CD14-positive monocyte (primary cell): ENCODE measurements at regions not wholly inside any gene's neighbourhood (a gene's known extent, or its start where the extent isn't known, plus 50 kb on each side); places are given as distances from the start of the nearest gene placed in this dataset.

Source experiments
- DNase-seq, 3 donors: peaks; one replicate each; pipeline ENCODE4 v3.0.0-alpha.2; 2011 to 2022
- H2AFZ ChIP-seq: 2 replicates; pipeline ENCODE4 v1.6.0; 2012; ENCODE audit warnings: mild to moderate bottlenecking, low read depth, low read length, inconsistent platforms; ENCODE audit not compliant: insufficient read depth, poor library complexity, severe bottlenecking
- H3K27ac ChIP-seq, 2 donors: 1 replicate in 1 of 2; 2 replicates in 1 of 2; pipeline ENCODE4 v1.5.1; 2012 to 2013; ENCODE audit warnings: low read length in 2 of 2, control low read depth in 1 of 2, inconsistent platforms in 1 of 2, low read depth in 1 of 2, mild to moderate bottlenecking in 1 of 2
- H3K27me3 ChIP-seq, 2 donors: one replicate each; pipeline versions ENCODE4 v1.6.0 to v1.6.1; 2011 to 2013; ENCODE audit warnings: low read length in 2 of 2; ENCODE audit not compliant: control insufficient read depth in 2 of 2, insufficient read depth in 2 of 2
- H3K36me3 ChIP-seq, 2 donors: replicated peaks in 1 of 2; 1 replicate in 1 of 2; 2 replicates in 1 of 2; pipeline versions ENCODE4 v1.5.1 to v1.6.1; 2012 to 2013; ENCODE audit warnings: low read length in 2 of 2, control low read depth in 1 of 2, inconsistent platforms in 1 of 2, mild to moderate bottlenecking in 1 of 2; ENCODE audit not compliant: insufficient read depth in 2 of 2, control insufficient read depth in 1 of 2
- H3K4me1 ChIP-seq, 2 donors: 1 replicate in 1 of 2; 2 replicates in 1 of 2; pipeline versions ENCODE4 v1.5.1 to v1.6.1; 2012 to 2013; ENCODE audit warnings: low read length in 2 of 2, control low read depth in 1 of 2, inconsistent platforms in 1 of 2, mild to moderate bottlenecking in 1 of 2, moderate library complexity in 1 of 2; ENCODE audit not compliant: insufficient read depth in 2 of 2, control insufficient read depth in 1 of 2
- H3K4me2 ChIP-seq: replicated peaks from 2 replicates; pipeline ENCODE3; 2012; ENCODE audit warnings: low read length, moderate library complexity, mild to moderate bottlenecking; ENCODE audit not compliant: poor library complexity, severe bottlenecking; ENCODE audit errors: extremely low read depth
- H3K4me3 ChIP-seq, 3 experiments: fragments of 200-600 bp in 1 of 3; sonication (generic) in 1 of 3; replicated peaks in 1 of 3; 1 replicate in 2 of 3; 2 replicates in 1 of 3; pipeline ENCODE4 v1.5.1; 2011 to 2013; ENCODE audit warnings: low read length in 3 of 3, mild to moderate bottlenecking in 3 of 3, control low read depth in 2 of 3, low read depth in 2 of 3, inconsistent platforms in 1 of 3, moderate library complexity in 1 of 3
- H3K79me2 ChIP-seq: 2 replicates; pipeline ENCODE4 v1.6.0; 2012; ENCODE audit warnings: mild to moderate bottlenecking, control low read depth, inconsistent platforms, low read length, moderate library complexity; ENCODE audit not compliant: insufficient read depth
- H3K9ac ChIP-seq: 2 replicates; pipeline ENCODE4 v1.6.0; 2017; ENCODE audit warnings: low read length, mild to moderate bottlenecking; ENCODE audit not compliant: insufficient read depth, poor library complexity, severe bottlenecking
- H3K9me3 ChIP-seq, 2 donors: replicated peaks in 1 of 2; 1 replicate in 1 of 2; 2 replicates in 1 of 2; pipeline versions ENCODE4 v1.5.1 to v1.6.1; 2012 to 2013; ENCODE audit warnings: low read length in 2 of 2, control low read depth in 1 of 2; ENCODE audit not compliant: control insufficient read depth in 1 of 2, insufficient read depth in 1 of 2
- H4K20me1 ChIP-seq: 2 replicates; pipeline ENCODE4 v1.6.0; 2012; ENCODE audit warnings: mild to moderate bottlenecking, low read length, control low read depth, moderate library complexity; ENCODE audit not compliant: insufficient read depth
- H3K27ac Mint-ChIP-seq, 7 donors: one replicate each; pipeline ENCODE4 v1.8.0; 2020; ENCODE audit warnings: mild to moderate bottlenecking in 7 of 7, mixed read lengths in 7 of 7, moderate library complexity in 6 of 7, inconsistent platforms in 2 of 7
- H3K27me3 Mint-ChIP-seq, 3 donors: one replicate each; pipeline ENCODE4 v1.8.0; 2021 to 2022; ENCODE audit warnings: low read depth in 3 of 3, mild to moderate bottlenecking in 3 of 3, mixed read lengths in 3 of 3, moderate library complexity in 3 of 3, inconsistent platforms in 1 of 3
- H3K36me3 Mint-ChIP-seq, 2 donors: one replicate each; pipeline ENCODE4 v1.8.0; 2020; ENCODE audit warnings: mixed read lengths in 2 of 2, inconsistent platforms in 1 of 2, mild to moderate bottlenecking in 1 of 2
- H3K4me1 Mint-ChIP-seq: one replicate; pipeline ENCODE4 v1.8.0; 2020; ENCODE audit warnings: mild to moderate bottlenecking, mixed read lengths
- H3K4me3 Mint-ChIP-seq, 2 donors: one replicate each; pipeline ENCODE4 v1.8.0; 2020; ENCODE audit warnings: mild to moderate bottlenecking in 2 of 2, mixed read lengths in 2 of 2, moderate library complexity in 1 of 2
- H3K9me3 Mint-ChIP-seq, 7 donors: one replicate each; pipeline ENCODE4 v1.8.0; 2020 to 2022; ENCODE audit warnings: mixed read lengths in 7 of 7, mild to moderate bottlenecking in 6 of 7, moderate library complexity in 6 of 7, inconsistent platforms in 2 of 7
- CTCF ChIP-seq: fragments of 200-600 bp; IDR thresholded peaks from one replicate; pipeline ENCODE4 v1.8.0; 2022; ENCODE audit warnings: antibody characterized with exemption, mild to moderate bottlenecking
- WGBS: methylation state at CpG from one replicate; pipeline ENCODE4 v1.1.5; 2013; ENCODE audit warnings: missing lambda C conversion rate; ENCODE audit not compliant: insufficient coverage; 5-methylcytosine and 5-hydroxymethylcytosine counted together
- intact Hi-C, 2 donors: fragments of 100-400 bp; cut with micrococcal nuclease; formaldehyde crosslinking; loops; one replicate each; pipeline versions ENCODE4 v1.15.0 to v1.15.1; 2023

- Histone ChIP-seq H3K4me3 (no peak overlapping the region), H3K9ac (no peak overlapping the region), H3K27me3 (no peaks in the 10 kb centered on the region), H3K27ac (no peak overlapping the region), H3K4me1 (no peaks in the 10 kb centered on the region), H3K36me3 (no peaks in the 10 kb centered on the region), H3K4me2 (no peak overlapping the region), H4K20me1 (no peaks in the 10 kb centered on the region), H3K9me3 (peaks cover 0 to 7% of the 10 kb centered on the region in 2 donors), H3K79me2 (no peaks in the 10 kb centered on the region), H2AFZ (no peak overlapping the region)
- WGBS = 88% methylated on average over 1 of the region's 2 CpGs
- no peak for DNase-seq
- intact Hi-C loops = no loop called here
- peaks cover 0 to 6% (median 0%) of the 10 kb centered on the region in 7 donors for H3K9me3 Mint-ChIP-seq
- no peak overlapping the region for H3K4me3 Mint-ChIP-seq
- no peak overlapping the region for H3K27ac Mint-ChIP-seq
- no peaks in the 10 kb centered on the region for H3K36me3 Mint-ChIP-seq
- H3K27me3 Mint-ChIP-seq = peaks cover 2 to 4% (median 2%) of the 10 kb centered on the region in 3 donors
- no peaks in the 10 kb centered on the region for H3K4me1 Mint-ChIP-seq
- TF ChIP-seq CTCF = no peak
Measured at GRCh38 chr10:128642502-128642901, 516.3 kb upstream of the MKI67 start.

- H3K36me3 ChIP-seq = no peaks in the 10 kb centered on the region
- TF ChIP-seq CTCF = no peak
- H2AFZ ChIP-seq = no peak overlapping the region
- H3K4me1 ChIP-seq = no peaks in the 10 kb centered on the region
- H3K4me2 ChIP-seq = no peak overlapping the region
- Mint-ChIP-seq H3K4me3 (no peak overlapping the region), H3K36me3 (no peaks in the 10 kb centered on the region), H3K27ac (no peak overlapping the region), H3K27me3 (peaks cover under 1 to 4% (median 2%) of the 10 kb centered on the region in 3 donors), H3K9me3 (peaks cover 0 to 6% (median 0%) of the 10 kb centered on the region in 7 donors), H3K4me1 (no peaks in the 10 kb centered on the region)
- H4K20me1 ChIP-seq = no peaks in the 10 kb centered on the region
- H3K27me3 ChIP-seq = no peaks in the 10 kb centered on the region
- DNase-seq = no peak
- no peak overlapping the region for H3K27ac ChIP-seq
- no CpG with 5 or more reads among the region's 1 CpG for WGBS
- H3K9ac ChIP-seq = no peak overlapping the region
- H3K79me2 ChIP-seq = no peaks in the 10 kb centered on the region
- intact Hi-C loops = no loop called here
- peaks cover 0 to 7% of the 10 kb centered on the region in 2 donors for H3K9me3 ChIP-seq
- no peak overlapping the region for H3K4me3 ChIP-seq
Measured at GRCh38 chr10:128643658-128644057, 517.4 kb upstream of the MKI67 start.
